CD14-positive monocyte (primary cell): ENCODE measurements at regions not wholly inside any gene's neighbourhood (a gene's known extent, or its start where the extent isn't known, plus 50 kb on each side); places are given as distances from the start of the nearest gene placed in this dataset.

ENCODE experiments used
- DNase-seq, 3 donors: peaks; one replicate each; pipeline ENCODE4 v3.0.0-alpha.2; 2011 to 2022
- H2AFZ ChIP-seq: 2 replicates; pipeline ENCODE4 v1.6.0; 2012; ENCODE audit warnings: mild to moderate bottlenecking, low read depth, low read length, inconsistent platforms; ENCODE audit not compliant: insufficient read depth, poor library complexity, severe bottlenecking
- H3K27ac ChIP-seq, 2 donors: 1 replicate in 1 of 2; 2 replicates in 1 of 2; pipeline ENCODE4 v1.5.1; 2012 to 2013; ENCODE audit warnings: low read length in 2 of 2, control low read depth in 1 of 2, inconsistent platforms in 1 of 2, low read depth in 1 of 2, mild to moderate bottlenecking in 1 of 2
- H3K27me3 ChIP-seq, 2 donors: one replicate each; pipeline versions ENCODE4 v1.6.0 to v1.6.1; 2011 to 2013; ENCODE audit warnings: low read length in 2 of 2; ENCODE audit not compliant: control insufficient read depth in 2 of 2, insufficient read depth in 2 of 2
- H3K36me3 ChIP-seq, 2 donors: replicated peaks in 1 of 2; 1 replicate in 1 of 2; 2 replicates in 1 of 2; pipeline versions ENCODE4 v1.5.1 to v1.6.1; 2012 to 2013; ENCODE audit warnings: low read length in 2 of 2, control low read depth in 1 of 2, inconsistent platforms in 1 of 2, mild to moderate bottlenecking in 1 of 2; ENCODE audit not compliant: insufficient read depth in 2 of 2, control insufficient read depth in 1 of 2
- H3K4me1 ChIP-seq, 2 donors: 1 replicate in 1 of 2; 2 replicates in 1 of 2; pipeline versions ENCODE4 v1.5.1 to v1.6.1; 2012 to 2013; ENCODE audit warnings: low read length in 2 of 2, control low read depth in 1 of 2, inconsistent platforms in 1 of 2, mild to moderate bottlenecking in 1 of 2, moderate library complexity in 1 of 2; ENCODE audit not compliant: insufficient read depth in 2 of 2, control insufficient read depth in 1 of 2
- H3K4me2 ChIP-seq: replicated peaks from 2 replicates; pipeline ENCODE3; 2012; ENCODE audit warnings: low read length, moderate library complexity, mild to moderate bottlenecking; ENCODE audit not compliant: poor library complexity, severe bottlenecking; ENCODE audit errors: extremely low read depth
- H3K4me3 ChIP-seq, 3 experiments: fragments of 200-600 bp in 1 of 3; sonication (generic) in 1 of 3; replicated peaks in 1 of 3; 1 replicate in 2 of 3; 2 replicates in 1 of 3; pipeline ENCODE4 v1.5.1; 2011 to 2013; ENCODE audit warnings: low read length in 3 of 3, mild to moderate bottlenecking in 3 of 3, control low read depth in 2 of 3, low read depth in 2 of 3, inconsistent platforms in 1 of 3, moderate library complexity in 1 of 3
- H3K79me2 ChIP-seq: 2 replicates; pipeline ENCODE4 v1.6.0; 2012; ENCODE audit warnings: mild to moderate bottlenecking, control low read depth, inconsistent platforms, low read length, moderate library complexity; ENCODE audit not compliant: insufficient read depth
- H3K9ac ChIP-seq: 2 replicates; pipeline ENCODE4 v1.6.0; 2017; ENCODE audit warnings: low read length, mild to moderate bottlenecking; ENCODE audit not compliant: insufficient read depth, poor library complexity, severe bottlenecking
- H3K9me3 ChIP-seq, 2 donors: replicated peaks in 1 of 2; 1 replicate in 1 of 2; 2 replicates in 1 of 2; pipeline versions ENCODE4 v1.5.1 to v1.6.1; 2012 to 2013; ENCODE audit warnings: low read length in 2 of 2, control low read depth in 1 of 2; ENCODE audit not compliant: control insufficient read depth in 1 of 2, insufficient read depth in 1 of 2
- H4K20me1 ChIP-seq: 2 replicates; pipeline ENCODE4 v1.6.0; 2012; ENCODE audit warnings: mild to moderate bottlenecking, low read length, control low read depth, moderate library complexity; ENCODE audit not compliant: insufficient read depth
- H3K27ac Mint-ChIP-seq, 7 donors: one replicate each; pipeline ENCODE4 v1.8.0; 2020; ENCODE audit warnings: mild to moderate bottlenecking in 7 of 7, mixed read lengths in 7 of 7, moderate library complexity in 6 of 7, inconsistent platforms in 2 of 7
- H3K27me3 Mint-ChIP-seq, 3 donors: one replicate each; pipeline ENCODE4 v1.8.0; 2021 to 2022; ENCODE audit warnings: low read depth in 3 of 3, mild to moderate bottlenecking in 3 of 3, mixed read lengths in 3 of 3, moderate library complexity in 3 of 3, inconsistent platforms in 1 of 3
- H3K36me3 Mint-ChIP-seq, 2 donors: one replicate each; pipeline ENCODE4 v1.8.0; 2020; ENCODE audit warnings: mixed read lengths in 2 of 2, inconsistent platforms in 1 of 2, mild to moderate bottlenecking in 1 of 2
- H3K4me1 Mint-ChIP-seq: one replicate; pipeline ENCODE4 v1.8.0; 2020; ENCODE audit warnings: mild to moderate bottlenecking, mixed read lengths
- H3K4me3 Mint-ChIP-seq, 2 donors: one replicate each; pipeline ENCODE4 v1.8.0; 2020; ENCODE audit warnings: mild to moderate bottlenecking in 2 of 2, mixed read lengths in 2 of 2, moderate library complexity in 1 of 2
- H3K9me3 Mint-ChIP-seq, 7 donors: one replicate each; pipeline ENCODE4 v1.8.0; 2020 to 2022; ENCODE audit warnings: mixed read lengths in 7 of 7, mild to moderate bottlenecking in 6 of 7, moderate library complexity in 6 of 7, inconsistent platforms in 2 of 7
- WGBS: methylation state at CpG from one replicate; pipeline ENCODE4 v1.1.5; 2013; ENCODE audit warnings: missing lambda C conversion rate; ENCODE audit not compliant: insufficient coverage; 5-methylcytosine and 5-hydroxymethylcytosine counted together
- intact Hi-C, 2 donors: fragments of 100-400 bp; cut with micrococcal nuclease; formaldehyde crosslinking; loops; one replicate each; pipeline versions ENCODE4 v1.15.0 to v1.15.1; 2023
- TF ChIP-seq, protein P1 (sequence below): fragments of 200-600 bp; IDR thresholded peaks from one replicate; pipeline ENCODE4 v1.8.0; 2022; ENCODE audit warnings: antibody characterized with exemption, mild to moderate bottlenecking

DNA sequence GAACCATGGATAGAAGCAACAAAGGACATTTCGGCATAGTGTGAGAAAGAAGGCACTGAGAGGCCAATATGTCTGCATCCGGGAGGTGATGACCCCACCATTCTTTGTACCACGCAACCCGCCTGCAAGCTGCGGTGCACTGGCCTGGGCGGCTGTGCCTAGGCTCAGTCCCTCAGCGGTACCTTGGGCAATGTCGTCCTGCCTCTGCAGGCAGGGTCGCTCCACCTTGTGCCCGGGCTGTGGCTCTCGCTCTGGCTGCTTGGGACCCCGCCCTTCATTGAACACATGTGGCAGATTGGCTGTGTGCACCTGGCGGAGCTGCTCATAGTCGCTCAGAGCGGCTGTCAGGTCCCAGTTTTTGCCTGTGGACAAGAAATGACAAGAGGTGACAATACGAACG is 243.2 kb downstream of the KLF13 start:
- no peak overlapping the region for H3K4me2 ChIP-seq
- H4K20me1 ChIP-seq, result no peaks in the 10 kb centered on the region
- H3K9ac ChIP-seq, result no peak overlapping the region
- no peak overlapping the region for H2AFZ ChIP-seq
- peaks cover 4 to 11% (median 7%) of the 10 kb centered on the region in 7 donors for H3K9me3 Mint-ChIP-seq
- no peaks in the 10 kb centered on the region for H3K79me2 ChIP-seq
- WGBS, result 95% methylated on average over 15 of the region's 17 CpGs
- no peaks in the 10 kb centered on the region for H3K36me3 ChIP-seq
- TF ChIP-seq, protein P1, sequence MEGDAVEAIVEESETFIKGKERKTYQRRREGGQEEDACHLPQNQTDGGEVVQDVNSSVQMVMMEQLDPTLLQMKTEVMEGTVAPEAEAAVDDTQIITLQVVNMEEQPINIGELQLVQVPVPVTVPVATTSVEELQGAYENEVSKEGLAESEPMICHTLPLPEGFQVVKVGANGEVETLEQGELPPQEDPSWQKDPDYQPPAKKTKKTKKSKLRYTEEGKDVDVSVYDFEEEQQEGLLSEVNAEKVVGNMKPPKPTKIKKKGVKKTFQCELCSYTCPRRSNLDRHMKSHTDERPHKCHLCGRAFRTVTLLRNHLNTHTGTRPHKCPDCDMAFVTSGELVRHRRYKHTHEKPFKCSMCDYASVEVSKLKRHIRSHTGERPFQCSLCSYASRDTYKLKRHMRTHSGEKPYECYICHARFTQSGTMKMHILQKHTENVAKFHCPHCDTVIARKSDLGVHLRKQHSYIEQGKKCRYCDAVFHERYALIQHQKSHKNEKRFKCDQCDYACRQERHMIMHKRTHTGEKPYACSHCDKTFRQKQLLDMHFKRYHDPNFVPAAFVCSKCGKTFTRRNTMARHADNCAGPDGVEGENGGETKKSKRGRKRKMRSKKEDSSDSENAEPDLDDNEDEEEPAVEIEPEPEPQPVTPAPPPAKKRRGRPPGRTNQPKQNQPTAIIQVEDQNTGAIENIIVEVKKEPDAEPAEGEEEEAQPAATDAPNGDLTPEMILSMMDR, result no peak
- no peak overlapping the region for H3K4me3 Mint-ChIP-seq
- H3K27me3 ChIP-seq, result no peaks in the 10 kb centered on the region
- no peak overlapping the region for H3K27ac ChIP-seq
- no peaks in the 10 kb centered on the region for H3K4me1 ChIP-seq
- peaks cover 2 to 13% (median 4%) of the 10 kb centered on the region in 3 donors for H3K27me3 Mint-ChIP-seq
- H3K4me3 ChIP-seq, result no peak overlapping the region
- H3K4me1 Mint-ChIP-seq, result no peaks in the 10 kb centered on the region
- H3K36me3 Mint-ChIP-seq, result no peaks in the 10 kb centered on the region
- H3K27ac Mint-ChIP-seq, result no peak overlapping the region
- H3K9me3 ChIP-seq, result peaks cover 0 to 13% of the 10 kb centered on the region in 2 donors
- intact Hi-C loops, result no loop called here
- no peak for DNase-seq

DNA sequence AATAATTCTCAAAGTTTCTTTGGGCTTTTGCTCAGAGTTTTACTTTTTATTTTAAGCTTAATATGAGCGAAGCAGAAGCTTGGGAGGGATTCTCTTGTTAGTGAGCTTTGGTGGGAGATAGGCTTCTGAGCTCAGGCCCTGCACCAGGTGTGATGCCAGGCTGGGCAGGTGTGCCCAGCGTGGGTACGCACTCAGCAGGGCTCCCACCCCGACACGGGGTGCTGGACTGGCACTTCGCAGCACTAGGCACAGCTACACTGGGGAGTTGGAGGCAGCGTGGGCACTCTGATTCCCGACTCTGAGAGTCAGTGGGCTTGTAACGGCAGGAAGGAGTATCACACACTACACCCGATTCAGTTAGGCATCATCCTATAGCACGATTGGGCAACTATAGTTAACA is 244.0 kb downstream of the KLF13 start:
- Mint-ChIP-seq H3K27me3 (peaks cover 2 to 11% (median 4%) of the 10 kb centered on the region in 3 donors), H3K27ac (peak overlapping the region in 1 of 7 donors; percentile 9), H3K9me3 (peaks cover 4 to 11% (median 7%) of the 10 kb centered on the region in 7 donors), H3K4me1 (no peaks in the 10 kb centered on the region), H3K36me3 (no peaks in the 10 kb centered on the region), H3K4me3 (no peak overlapping the region)
- peaks cover 0 to 13% of the 10 kb centered on the region in 2 donors for H3K9me3 ChIP-seq
- H3K27ac ChIP-seq, result no peak overlapping the region
- no peaks in the 10 kb centered on the region for H3K36me3 ChIP-seq
- no peak for DNase-seq
- H3K27me3 ChIP-seq, result no peaks in the 10 kb centered on the region
- H3K4me3 ChIP-seq, result no peak overlapping the region
- H3K9ac ChIP-seq, result no peak overlapping the region
- no peak overlapping the region for H2AFZ ChIP-seq
- intact Hi-C loops, result no loop called here
- TF ChIP-seq, protein P1, result no peak
- no peaks in the 10 kb centered on the region for H4K20me1 ChIP-seq
- no peaks in the 10 kb centered on the region for H3K79me2 ChIP-seq
- H3K4me2 ChIP-seq, result no peak overlapping the region
- no peaks in the 10 kb centered on the region for H3K4me1 ChIP-seq
- WGBS, result 96% methylated on average over 6 of the region's 11 CpGs
